ENCODE measurements at regions not wholly inside any gene's neighbourhood (a gene's known extent, or its start where the extent isn't known, plus 50 kb on each side); places are given as distances from the start of the nearest gene placed in this dataset.

DNA sequence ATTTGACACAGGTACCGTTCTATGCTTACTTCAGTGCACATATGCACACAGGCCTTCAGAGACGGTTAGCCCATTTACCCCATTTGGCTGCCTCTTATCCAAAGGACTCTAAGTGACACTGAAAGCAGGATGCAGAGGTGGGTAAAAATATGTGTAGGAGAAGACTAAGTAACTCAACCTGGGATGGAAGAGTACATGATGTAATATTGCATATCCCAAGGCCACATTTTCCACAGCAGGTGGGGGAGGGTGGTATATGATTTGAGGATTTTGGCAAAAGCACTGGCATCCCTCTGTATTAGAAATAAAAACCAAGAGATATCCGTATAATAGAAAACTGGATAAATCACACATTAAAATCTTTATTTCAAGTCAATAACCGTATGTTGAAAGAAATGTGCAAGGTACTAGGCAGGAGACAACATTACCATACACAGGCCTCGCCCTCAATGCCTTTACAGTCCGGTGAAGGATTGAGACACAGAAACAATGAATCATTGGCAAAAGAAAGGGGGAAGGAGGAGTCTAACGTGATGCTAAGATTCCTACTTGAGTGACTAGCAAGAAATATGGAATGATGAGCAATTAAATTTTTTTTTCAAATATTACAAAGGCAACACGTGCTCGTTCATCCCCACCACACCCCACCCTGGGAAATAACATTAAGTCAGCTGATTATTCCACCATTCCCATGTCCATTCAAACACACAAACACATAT is 161.0 kb upstream of the RASGEF1B start:
- DNase-seq (ENCODE audit: low read depth in 2 of 2) = no peak

DNA sequence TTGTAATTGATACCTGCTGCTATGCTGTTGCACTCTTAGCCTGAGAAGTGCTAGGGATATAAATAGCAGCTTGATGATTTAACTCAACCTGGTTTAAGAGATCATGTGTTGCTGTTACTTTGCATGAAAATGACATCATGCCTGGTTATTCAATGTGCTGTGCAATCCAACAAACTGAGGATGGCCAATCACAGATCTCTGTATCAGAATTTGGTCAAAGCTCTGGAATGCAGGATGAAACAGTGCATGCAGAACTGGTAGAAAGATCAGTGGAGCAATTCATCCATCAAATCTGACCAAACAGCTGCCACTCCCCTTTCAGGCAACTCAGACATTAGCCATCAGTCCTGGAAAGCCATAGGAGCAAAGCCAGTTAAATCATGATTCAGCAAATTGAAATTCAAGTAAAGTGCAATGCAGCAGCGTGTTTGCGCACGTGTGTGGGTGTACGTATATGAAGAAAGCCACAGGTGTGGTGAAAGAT is 160.3 kb upstream of the RASGEF1B start:
- DNase-seq (ENCODE audit: low read depth in 2 of 2) = no peak

DNA sequence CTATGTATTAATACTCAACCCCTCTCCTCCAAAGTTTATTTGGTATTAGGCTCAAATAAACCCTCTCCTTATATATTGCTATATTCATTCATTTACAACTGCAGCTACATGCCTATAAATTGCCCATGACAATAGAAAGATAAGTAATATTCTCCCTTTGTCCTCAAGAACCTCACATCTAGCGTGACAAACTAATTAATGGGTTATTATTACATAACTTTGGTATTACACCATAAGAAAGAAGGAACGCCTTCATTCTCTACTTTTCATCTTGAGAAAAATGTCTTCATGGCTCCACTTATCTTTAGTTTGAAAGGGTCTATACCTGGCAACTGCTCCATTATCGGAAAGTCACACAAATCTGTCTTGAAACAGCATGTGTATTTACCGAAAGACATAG is 157.7 kb upstream of the RASGEF1B start:
- no peak for DNase-seq (ENCODE audit: low read depth in 2 of 2)

DNA sequence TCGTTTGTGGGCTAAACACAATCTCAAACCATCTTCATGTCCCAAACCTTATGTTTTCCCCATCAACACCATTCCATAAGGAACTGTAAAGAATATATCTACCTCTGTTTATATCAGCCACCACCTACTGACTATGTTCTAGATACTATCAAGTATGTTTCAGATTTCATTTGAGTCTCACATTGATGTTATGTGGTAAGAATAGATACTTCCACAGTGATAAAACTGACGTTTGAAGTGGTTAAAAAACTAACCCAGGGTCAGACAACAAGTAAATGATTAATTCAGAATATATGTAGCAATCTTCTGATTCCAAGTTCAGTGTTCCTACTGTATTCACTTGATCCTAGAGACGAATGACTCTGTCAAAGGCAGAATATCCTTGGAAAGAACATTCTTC is 156.8 kb upstream of the RASGEF1B start:
- DNase-seq (ENCODE audit: low read depth in 2 of 2) = no peak

DNA sequence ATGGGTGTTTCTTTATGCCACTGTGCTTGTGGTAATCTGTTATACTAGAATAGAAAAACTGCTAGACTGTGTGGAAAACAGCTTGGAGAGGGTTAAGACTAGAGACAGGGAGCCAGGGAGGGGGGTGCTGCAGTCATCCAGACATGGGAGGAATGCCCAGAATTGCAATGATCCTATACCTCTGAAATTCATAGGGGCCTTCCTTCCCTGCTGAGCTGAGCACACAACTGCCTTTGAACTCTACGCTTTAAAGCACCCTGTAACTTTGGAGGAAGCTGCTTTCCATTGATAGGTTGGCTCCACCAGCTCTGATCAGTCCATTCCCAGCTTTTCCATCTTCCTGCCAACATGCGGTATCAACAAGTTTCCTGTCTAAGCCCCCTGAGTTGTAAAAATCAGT is 155.9 kb upstream of the RASGEF1B start:
- no peak for DNase-seq (ENCODE audit: low read depth in 2 of 2)

DNA sequence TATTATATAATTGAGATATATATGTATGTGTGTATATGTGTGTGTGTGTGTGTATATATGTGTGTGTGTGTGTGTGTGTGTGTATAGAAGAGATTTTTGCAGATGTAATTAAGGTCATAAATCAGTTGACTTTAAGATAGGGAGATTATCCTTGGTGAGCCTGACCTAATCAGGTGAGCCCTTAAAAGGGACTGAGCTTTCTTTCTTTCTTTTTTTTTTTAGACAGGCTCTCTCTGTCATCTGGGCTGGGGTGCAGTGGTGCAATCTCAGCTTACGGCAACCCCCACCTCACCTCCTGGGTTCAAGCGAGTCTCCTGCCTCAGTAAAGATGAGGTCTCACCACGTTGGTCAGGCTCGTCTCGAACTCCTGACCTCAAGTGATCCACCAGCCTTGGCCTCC is 155.1 kb upstream of the RASGEF1B start:
- DNase-seq (ENCODE audit: low read depth in 2 of 2) = no peak

DNA sequence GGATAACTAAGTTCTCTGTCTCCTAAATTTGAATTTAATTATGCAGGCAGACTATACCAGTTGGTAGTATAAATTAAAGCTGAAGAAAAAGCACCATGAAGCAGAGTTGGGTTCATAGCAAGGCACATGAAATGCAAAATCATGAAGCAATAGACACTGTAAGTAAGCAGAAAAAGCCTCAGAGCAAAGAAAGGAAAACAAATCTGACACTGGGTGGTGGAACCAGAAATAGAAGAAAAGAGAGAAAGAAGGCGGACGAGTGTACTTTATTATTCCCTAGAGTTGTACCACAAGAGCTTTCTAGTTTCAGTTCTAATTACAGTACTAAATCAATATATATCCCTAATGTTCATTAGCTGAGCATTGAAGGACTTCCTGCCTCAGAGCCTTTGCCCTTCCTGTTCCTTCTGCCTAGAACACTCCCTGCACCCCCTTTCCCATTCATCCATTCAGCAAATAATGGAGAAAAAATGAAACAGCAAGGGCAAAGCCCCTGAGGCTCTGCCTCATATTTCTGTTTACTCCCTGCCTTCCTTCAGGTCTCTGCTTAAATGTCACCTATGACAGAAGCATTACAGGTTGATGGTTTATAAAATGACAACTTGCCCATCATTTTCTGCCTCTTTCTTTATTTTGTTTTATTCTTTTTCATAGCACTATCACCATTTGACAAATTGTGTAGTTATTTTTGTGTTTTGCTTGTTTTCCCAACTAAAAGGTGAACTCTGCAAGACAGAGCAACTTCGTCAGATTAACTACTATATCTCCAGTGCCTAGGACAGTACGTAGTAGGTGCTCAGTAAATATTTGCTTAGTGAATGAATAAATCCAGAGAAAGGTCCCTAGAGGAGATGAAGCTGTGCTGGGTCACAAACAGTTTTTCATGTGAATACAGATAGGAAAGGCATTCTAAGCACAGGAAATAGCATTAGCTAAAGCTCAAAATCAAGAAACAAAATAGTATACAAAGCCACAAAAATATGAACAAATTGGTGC is 154.0 kb upstream of the RASGEF1B start:
- DNase-seq (ENCODE audit: low read depth in 2 of 2) = no peak

DNA sequence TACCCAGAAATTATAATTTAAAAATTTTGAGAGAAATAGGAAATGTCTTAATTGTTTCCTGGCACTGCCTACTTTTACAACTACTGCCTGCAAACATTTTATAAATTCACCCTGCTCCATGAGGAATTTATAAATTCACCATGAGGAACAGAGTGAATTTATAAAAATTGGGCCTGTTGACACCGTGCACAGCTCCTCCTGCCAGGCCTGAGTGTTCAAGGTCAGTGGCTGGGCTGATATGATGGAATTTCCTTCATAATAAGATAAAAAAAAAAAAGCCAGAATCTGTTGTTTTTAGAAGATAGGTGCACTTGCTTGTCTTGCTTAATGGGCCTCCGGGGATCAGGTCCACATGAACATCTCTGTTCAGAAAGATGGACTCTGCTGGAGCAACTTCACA is 151.7 kb upstream of the RASGEF1B start:
- no peak for DNase-seq (ENCODE audit: low read depth in 2 of 2)

DNA sequence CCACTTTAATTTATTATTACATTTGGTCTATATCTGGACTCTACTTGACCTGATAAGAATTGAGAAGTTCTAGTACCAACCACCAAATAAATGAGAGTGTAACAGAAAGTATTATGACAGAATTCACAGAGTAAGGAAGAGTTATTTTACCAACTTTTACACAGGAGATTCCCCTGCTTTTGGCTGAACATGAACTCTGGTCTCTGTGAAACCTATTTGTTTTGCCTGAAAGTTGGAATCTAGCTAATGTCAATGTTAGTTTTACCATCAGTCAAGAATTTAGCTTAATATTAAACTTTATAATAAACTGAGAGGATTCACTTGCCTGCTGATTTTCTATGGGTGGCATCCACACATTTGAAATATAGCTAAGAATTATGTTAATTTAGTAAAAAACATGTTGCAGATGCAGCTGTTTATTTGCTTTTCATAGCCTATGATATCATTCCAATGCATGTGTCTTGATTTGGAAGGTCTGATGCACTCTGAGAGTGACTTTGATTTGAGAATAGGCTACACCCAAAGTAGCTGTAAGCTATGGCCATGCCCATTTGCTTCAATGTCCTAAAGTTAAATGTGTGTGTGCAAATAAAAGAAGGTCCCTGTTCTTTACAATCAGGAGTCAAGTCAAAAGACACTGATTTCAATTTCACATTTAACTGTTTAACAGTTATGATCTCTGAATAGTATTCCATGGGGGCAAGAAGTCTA is 150.9 kb upstream of the RASGEF1B start:
- DNase-seq (ENCODE audit: low read depth in 2 of 2) = no peak

DNA sequence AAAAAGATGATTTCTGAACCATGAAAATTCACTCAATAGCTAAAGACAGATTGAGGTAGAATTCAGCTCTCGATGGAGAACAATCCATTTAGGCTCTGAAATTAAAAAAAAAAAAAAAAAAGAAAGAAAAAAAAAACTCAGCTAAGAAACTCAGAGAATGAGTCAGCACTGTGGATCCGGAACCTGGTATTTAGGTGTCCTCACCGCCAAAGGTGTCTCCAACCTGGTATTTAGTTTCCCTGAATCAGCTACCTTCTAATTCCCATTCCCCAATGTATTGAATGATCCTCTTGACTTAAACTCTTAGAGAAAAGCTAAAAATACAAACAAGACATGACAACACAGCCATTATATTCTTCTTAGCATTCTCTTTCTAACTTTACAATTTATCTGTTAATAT is 150.3 kb upstream of the RASGEF1B start:
- DNase-seq (ENCODE audit: low read depth in 2 of 2) = no peak

DNA sequence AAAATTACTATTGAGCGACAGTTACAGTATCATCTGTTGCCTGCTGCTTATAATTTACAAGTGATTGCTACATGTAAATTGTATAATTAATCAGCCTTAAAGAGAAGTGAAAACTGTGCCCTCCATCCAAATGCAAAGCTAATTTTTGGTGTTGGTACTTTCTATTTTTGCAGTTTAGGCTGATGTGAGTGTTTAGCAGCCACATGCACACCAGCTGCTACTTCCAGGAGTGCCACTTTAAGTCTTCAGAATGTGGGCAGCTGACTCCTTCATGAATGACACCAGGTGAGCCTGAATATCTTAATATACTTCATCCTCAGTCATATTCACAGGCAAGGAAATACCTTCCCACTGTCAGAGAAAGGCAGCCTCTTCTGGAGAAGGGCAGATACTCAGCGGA is 149.8 kb upstream of the RASGEF1B start:
- no peak for DNase-seq (ENCODE audit: low read depth in 2 of 2)

DNA sequence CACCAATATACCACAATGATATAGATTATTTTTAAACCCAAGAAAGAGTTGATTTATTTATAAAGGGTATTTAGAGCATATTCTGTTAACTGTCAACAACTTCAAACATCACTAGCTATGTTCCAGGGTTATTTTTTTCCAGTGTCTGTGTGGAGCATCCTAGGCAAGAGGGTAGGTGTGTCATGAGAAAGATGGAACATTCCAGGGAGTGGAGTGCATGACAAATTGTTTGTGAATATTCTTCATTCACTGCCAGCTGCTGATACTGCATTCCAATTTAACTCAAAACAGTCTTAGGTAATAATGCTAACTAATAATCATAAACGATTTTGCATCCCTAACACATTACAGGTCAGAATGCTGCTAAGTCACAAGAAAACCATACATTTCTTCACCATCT is 148.7 kb upstream of the RASGEF1B start:
- DNase-seq (ENCODE audit: low read depth in 2 of 2) = no peak

DNA sequence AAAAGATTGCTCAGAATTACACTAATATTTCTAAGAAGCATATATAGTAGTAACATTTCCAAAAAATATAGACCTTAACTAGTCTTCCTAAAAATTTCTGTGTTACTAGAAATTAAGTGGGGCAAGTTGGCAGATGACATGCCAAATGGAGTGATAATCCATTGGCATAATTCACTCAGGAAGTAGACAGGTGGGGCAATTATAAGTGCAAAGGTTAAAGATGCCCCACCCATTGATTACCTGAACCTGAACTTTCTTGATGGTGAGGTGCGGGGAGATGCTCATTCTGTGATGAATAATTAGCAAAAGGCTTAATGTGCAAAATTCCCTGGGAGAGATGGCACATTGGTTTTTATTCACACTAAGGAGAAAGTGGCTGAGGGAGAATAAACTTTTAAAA is 145.8 kb upstream of the RASGEF1B start:
- no peak for DNase-seq (ENCODE audit: low read depth in 2 of 2)

DNA sequence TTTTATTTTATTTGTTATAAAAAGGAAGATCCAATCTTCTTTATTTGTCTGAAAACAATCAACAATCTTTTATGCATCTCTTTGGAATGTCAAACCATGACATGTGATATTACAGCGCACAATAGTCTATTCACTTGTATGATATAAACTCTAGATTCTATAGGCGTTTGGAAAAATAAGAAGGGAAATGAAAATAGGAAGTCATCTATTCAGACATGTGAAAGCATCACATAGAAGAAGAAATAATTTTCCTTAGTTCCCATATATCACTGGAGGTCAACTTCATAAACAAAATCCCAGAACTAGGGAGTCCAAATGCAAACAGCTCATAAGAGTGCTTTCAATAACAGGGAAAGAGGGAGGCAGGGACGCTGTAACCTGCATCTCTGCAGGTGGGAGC is 139.5 kb upstream of the RASGEF1B start:
- no peak for DNase-seq (ENCODE audit: low read depth in 2 of 2)

DNA sequence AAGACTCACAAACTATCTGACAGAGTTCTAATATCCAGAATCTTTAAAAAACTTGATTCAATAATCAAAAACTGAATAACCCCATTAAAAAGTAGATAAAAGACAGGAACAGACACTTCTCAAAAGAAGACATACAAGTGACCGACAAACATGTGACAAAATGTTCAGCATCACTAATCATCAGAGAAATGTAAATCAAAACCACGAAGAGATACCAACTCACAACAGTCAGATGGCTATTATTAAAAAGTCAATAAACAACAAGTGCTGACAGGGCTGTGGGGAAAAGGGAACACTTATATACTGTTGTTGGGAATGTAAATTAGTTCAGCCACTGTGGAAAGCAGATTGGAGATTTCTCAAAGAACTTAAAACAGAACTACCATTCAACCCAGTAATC is 138.1 kb upstream of the RASGEF1B start:
- no peak for DNase-seq (ENCODE audit: low read depth in 2 of 2)

DNA sequence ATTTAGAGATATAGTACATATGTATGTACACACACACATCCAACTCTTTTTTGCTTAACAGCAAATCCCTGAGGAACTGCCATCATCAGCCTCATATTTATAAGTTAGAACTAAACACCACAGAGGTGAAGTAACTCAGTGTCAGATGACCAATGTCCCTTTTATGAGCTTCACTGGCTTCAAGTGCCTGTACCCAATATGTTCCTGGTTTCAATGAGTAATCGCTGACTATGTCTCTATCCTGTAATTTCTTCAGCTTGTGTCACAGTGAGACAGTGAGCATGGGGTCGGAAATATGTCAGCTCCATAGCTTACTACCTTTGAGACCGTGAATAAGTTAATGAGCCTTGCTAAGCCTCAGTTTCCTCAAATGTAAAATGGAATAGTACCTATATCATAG is 136.2 kb upstream of the RASGEF1B start:
- no peak for DNase-seq (ENCODE audit: low read depth in 2 of 2)

DNA sequence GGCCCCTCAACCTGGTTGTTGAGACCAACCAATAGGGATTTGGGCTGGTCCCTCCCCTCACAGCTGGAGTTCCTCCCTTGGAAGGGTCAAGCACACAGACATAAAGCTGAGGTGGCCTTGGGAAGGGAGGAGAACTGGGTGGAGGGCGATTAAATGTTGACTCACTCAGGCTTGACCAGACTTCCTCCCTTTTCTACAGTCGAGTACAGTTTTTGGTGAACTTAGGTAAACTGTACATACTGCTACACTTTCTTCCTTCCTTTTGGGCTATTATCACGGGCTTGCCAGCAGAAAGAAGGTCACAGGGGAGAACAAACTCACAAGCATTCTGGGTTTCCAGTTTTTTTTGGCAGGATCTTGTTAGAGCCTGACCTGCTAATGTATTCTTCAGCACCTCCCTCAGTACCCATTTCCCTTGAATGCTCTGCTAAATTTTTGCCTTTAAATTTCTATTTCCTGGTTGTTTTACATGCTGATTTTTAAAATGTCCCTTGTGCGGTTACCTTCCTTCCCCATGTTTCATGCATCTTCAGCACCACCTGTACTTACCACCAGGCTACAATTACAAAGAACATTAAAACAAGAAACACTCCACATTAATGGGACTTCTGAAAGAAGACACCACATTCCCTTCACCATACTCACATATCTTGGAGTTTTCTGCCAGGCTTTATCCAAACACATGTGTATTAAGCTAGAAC is 135.2 kb upstream of the RASGEF1B start:
- no peak for DNase-seq (ENCODE audit: low read depth in 2 of 2)

DNA sequence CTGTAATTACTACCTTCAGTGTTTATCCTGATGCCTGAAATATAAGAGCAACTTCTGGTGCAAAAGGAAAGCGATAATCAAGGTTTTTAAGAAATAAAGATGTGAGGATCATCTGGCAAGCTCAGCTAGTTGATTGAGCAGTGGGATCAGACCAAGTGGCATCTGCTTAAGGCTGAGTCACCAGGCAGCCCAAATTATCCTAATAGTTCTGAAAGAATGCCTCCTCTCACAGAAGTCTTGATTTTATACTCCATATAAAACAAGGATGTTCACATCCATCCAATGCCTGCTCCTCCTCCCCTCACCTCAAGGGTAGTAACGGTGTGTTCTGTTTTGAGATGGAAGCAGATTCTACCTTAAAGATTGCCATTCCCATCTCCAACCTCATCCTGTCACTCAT is 134.5 kb upstream of the RASGEF1B start:
- DNase-seq (ENCODE audit: low read depth in 2 of 2) = no peak

DNA sequence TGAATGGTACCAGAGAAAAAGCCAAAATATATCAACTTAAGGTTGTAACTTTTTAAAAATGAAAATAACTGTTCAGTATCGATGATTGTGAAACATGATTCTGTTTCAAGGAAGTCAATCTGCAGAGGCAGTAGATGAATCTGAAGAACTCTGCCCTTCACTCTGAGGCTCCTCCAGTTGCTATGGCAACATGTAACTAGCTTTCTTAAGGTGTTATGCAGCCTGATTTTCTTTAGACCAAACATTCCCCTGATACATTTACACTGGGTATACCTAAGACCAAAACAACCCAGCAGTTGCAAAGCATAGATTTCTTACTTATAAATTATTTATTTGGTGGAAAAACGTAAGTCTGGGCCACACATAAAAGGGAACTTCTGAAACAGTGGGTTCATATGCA is 133.6 kb upstream of the RASGEF1B start:
- DNase-seq (ENCODE audit: low read depth in 2 of 2) = no peak

DNA sequence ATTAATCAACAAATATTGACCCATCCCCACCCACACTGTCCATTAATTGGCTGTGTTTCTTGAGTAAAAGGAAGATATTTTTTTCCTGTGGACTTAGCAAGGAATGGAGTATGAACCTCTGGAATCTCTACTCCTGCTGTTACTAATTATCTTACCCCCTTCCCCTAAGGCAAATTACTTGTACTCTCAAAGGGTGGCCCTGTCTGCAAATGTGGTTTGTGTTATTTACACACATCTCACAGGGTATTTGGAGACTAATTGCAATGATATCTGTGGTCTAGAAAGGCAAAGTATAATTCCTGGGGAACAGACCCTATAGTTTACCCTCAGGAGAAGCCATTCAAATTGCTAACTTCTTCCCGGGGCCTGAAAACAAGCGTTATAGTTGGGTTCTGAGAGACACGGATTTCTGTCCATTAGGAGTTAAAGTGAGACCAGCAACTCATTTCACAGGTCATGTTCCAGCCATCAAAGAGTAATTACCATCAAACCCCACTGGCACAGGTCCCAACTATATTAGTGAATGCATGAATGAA is 133.0 kb upstream of the RASGEF1B start:
- DNase-seq (ENCODE audit: low read depth in 2 of 2) = no peak

DNA sequence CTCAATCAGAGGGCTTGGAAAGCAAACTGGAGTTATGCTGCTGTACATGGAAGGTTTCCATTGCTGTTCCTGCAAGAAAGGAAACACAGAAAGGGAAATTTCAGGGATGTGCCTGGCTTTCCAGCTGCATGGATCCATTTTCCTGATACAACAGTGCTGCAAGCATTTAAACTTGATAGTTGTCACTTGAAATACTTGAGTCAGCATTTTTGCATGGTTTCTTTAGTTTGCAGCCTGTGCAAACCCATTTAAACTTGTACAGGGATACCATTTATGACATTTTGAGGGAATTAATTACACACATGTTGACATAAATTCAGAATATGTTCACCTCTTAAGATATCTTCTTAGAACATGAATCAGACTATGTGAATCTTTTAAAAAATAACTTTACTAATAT is 131.1 kb upstream of the RASGEF1B start:
- no peak for DNase-seq (ENCODE audit: low read depth in 2 of 2)

DNA sequence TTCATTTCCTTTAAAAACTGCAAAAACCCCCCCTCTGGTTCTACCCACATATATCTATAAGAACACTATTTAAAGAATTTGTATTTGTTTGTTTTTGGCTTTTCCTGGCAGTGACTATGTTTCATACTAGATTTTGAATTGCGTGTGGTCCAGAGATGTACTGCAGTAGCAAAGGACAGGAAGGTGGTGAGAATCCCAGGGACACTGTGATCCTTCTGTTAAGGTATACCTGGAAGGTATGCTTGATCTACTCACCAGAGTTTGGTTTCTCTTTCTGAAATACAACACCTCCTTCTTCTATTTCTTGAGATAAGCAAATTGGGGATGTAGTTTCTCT is 129.6 kb upstream of the RASGEF1B start:
- no peak for DNase-seq (ENCODE audit: low read depth in 2 of 2)
